ENCODE measurements at regions not wholly inside any gene's neighbourhood (a gene's known extent, or its start where the extent isn't known, plus 50 kb on each side); places are given as distances from the start of the nearest gene placed in this dataset.
"Not testable (repeated sequence)": the region's sequence is repeated elsewhere in the genome, so short reads cannot be mapped to it uniquely, and the experiment has no call there.

GRCh38 chr5:68066277-68066955 is 149.1 kb upstream of the PIK3R1 start:
- DNase-seq: no peak

DNA sequence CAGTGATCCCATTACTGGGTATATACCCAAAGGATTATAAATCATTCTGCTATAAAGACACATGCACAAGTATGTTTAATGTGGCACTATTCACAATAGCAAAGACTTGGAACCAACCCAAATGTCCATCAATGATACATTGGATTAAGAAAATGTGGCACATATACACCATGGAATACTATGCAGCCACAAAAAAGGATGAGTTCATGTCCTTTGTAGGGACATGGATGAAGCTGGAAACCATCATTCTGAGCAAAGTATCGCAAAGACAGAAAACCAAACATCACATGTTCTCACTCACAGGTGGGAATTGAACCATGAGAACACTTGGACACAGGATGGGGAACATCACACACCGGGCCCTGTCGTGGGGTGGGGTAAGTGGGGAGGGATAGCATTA is 150.2 kb upstream of the PIK3R1 start:
- not testable (repeated sequence) for DNase-seq

DNA sequence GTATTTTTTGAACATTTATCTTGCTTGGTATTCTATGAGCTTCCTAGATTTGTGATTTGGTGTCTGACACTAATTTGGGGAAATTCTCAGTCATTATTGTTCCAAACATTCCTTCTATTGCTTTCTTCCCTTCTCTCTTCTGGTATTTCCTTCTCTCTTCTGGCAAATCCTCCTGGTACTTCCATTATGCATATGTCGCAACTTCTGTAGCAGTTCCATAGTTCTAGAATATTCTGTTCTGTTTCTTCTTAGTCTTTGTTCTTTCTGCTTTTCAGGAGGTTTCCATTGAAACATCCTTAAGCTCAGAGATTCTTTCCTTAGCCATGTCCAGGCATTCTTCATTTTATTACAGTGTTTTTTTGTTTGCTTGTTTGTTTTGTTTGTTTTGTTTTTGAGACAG is 155.2 kb upstream of the PIK3R1 start:
- DNase-seq: no peak

DNA sequence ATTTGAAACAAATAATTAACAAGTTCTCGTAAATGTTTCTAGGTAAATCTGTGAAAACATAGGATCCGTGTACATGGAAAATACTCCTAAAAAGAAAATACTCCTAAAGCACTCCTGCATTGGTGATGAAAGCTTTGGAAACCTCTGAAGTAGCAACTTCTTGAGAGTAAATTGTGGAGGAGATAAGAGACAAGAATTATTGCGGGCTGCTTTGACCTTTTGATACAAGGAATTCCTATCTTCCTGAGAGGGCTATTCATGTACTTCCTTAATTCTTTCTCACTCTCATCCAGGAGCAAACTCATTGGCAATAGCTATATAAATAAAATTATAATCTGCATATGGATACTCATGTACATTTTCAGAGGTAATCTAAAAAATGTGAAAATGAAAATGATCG is 158.4 kb upstream of the PIK3R1 start:
- DNase-seq: no peak

DNA sequence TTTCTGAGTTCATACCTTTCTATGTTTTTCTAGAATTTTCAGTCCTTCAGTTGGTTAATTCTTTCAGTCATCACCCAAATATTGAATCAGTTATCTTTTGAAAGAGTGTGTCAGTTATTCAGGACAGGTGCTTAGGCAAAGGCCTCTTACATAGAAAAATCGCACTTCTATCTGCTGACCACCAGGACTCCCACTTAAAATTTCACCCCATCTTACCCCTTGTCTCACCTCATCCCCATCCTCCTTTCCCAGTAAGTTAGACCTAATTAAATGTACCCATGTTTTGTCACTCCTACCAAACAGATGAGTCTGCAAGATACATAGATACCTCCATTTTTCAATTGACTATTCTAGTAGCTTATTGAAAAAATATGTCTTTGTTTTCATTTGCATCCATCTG is 159.9 kb upstream of the PIK3R1 start:
- no peak for DNase-seq

DNA sequence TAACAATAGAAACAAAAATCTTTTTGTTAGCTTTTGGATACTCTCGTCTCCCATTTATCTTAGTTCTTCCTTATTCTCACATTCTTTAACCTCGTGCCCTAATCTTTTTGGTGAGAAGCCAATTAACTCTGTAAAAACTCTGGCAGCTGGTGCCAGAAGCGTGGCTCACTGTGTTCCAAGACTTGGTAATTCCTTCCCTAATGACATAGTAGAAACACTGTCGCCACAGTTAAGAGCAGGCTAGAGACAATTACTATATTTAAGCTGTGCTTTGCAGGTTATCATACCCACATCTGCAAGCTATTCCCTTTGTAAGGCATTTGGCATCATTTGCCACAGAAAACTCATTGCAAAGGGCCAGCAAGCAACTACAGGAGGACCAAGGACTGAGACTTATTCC is 160.9 kb upstream of the PIK3R1 start:
- DNase-seq: no peak

- DNase-seq: no peak
These were observed 162.4 kb upstream of the PIK3R1 start for GRCh38 chr5:68053202-68053601.

DNA sequence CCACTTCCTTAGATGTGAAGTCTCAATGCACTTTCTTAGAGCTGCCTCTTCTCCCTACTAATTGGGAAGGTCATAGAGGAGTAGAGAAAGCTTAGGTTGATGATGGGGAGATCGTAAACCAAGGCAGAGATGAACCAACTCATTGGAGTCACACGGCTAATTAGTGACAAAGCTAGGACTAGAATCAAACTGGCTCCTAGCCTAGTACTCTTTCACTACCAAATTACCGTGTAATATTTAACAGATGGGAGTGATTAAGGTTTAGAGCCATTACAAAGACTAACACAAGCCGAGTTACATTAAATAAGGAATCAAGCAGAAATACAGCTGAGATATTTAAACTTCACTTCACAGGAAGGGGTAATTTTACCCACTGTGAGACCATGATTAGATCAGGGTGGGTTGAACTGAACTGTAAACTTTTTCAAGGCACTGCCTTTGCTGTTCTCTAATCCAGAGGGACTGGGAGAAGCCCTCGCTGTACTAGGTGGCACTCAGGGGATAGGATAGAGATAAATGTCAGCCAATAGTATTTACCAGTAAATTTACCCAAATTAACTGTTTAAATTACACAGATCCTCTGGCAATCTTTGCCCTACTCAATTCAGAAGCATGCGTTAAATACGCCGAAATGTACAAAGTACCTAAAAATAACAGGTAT is 166.4 kb upstream of the PIK3R1 start:
- DNase-seq: no peak

GRCh38 chr5:68048516-68048915 is 167.0 kb upstream of the PIK3R1 start:
- DNase-seq: no peak

- not testable (repeated sequence) for DNase-seq
These were observed 167.5 kb upstream of the PIK3R1 start for GRCh38 chr5:68048054-68048453.

DNA sequence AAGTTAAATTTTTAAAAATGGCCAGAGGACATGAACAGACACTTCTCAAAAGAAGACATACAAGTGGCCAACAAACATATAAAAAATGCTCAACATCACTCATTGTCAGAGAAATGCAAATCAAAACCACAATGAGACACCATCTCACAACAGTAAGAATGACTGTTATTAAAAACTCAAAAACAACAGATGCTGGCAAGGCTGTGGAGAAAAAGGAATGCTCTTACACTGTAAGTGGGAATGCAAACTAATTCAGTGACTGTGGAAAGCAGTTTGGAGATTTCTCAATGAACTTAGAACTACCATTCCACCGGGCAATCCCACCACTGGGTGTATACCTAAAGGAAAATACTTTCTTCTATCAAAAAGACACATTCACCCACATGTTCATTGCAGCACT is 168.5 kb upstream of the PIK3R1 start:
- DNase-seq: no peak

DNA sequence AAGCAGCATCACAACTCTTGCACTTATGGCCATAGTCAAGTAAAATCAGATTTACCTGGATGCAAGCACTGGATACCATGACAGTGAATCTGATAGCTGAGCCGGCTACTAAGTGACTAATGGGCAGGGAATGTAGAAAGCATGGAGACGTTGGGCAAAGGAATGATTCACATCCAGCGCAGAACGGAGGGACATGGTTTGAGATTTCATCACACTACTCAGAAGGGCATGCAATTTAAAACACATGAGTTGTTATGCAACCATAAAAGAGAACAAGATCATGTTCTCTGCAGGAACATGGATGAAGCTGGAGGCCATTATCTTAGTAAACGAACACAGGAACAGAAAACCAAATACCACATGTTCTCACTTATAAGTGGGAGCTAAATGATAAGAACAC is 169.1 kb upstream of the PIK3R1 start:
- DNase-seq: peak; percentile 91

GRCh38 chr5:68041293-68041692 is 174.3 kb upstream of the PIK3R1 start:
- peak; percentile 27 for DNase-seq

DNA sequence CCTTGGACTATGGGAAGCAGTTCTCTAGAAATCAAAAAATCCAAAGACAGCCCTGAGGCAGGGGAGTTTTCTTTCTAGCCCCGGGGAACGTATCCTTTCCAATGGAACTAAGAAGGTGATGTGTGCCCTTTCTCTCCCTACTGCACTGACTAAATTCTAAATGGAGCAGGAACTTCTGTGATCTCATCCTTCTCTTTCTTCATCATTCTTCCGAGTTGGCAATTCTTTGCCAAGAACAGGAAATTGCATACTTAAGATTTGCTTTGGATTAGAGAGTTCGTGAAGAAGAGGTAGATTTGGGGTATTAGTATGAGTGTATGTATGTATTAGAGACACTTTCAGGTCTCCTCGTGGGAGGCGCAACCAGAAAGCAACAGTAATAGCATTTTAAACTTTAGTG is 178.0 kb upstream of the PIK3R1 start:
- peak; percentile 67 for DNase-seq

DNA sequence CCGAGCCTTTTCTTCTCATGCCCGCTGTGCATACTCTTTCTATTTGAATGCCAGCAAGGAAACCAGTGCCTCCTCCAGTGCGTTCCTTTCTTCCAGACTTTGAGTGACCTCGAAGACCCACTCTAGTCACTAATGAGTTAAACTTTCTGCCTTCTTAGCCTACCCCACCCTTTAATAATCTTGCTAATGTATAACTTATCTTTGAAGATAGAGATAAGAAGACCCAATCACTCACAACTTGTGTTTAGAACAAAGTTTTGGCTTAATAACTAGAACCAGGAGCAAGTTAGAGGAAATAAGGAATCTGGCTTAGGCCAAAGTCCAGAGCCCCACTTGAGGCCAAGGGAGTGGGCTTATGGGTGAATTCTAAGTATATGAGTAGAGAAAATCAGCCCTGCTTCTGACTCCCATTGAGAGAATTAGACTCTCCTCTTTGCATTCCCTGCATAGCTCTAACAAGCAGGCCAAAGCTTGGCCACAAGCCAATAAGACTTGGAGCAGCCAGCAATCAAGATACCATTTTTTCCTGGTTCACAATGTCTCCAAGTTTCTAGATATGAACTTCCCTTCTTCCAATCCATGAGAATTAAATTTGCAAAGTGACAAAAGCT is 181.5 kb upstream of the PIK3R1 start:
- no peak for DNase-seq

GRCh38 chr5:68033029-68033428 is 182.5 kb upstream of the PIK3R1 start:
- no peak for DNase-seq

GRCh38 chr5:68032216-68032762 is 183.3 kb upstream of the PIK3R1 start:
- no peak for DNase-seq

DNA sequence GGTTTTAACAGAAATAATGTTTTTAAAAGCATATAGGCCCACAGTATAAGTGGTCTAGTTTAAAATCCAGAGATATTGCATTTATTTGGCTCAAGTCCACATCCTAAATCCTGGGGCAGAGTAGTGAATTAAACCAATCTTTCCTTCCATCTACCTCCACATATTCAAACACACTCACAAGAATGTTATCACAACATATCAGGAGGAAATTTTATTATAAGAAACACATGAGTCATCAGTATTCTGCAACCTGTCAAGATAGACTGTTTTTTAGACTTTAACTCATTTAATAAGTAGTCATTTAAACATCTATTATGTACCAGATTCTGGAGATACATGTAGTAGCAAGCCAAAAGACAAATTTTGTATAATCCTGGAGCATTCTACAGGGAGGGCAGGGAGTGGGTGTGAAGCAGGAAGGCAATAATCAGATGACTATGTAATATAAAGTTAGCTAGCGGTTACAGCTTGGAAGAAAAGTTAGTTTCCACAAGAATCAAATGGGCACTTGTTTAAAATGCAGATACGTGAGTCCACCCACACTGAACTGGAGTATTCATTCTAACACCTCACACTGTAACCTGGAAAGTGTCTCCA is 187.3 kb upstream of the PIK3R1 start:
- DNase-seq: no peak

DNA sequence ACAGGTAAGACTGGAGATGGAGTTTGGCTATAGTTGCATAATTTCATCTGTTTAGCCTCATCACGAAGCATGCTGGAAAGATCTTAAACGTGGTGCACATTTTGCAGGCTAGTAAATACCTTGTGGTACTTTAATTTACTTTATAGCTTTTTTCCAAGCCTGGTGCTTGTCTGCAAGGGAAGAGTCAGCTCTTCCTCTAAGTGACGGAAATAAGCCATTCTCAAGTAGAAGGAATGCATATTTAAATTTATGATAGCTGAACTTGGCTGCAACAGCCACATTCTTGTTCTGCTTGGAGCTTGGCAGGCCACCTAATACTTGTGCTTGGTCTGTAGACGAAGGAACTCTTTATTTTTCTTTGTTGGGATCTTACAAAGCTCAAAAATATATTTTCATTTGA is 188.0 kb upstream of the PIK3R1 start:
- no peak for DNase-seq

DNA sequence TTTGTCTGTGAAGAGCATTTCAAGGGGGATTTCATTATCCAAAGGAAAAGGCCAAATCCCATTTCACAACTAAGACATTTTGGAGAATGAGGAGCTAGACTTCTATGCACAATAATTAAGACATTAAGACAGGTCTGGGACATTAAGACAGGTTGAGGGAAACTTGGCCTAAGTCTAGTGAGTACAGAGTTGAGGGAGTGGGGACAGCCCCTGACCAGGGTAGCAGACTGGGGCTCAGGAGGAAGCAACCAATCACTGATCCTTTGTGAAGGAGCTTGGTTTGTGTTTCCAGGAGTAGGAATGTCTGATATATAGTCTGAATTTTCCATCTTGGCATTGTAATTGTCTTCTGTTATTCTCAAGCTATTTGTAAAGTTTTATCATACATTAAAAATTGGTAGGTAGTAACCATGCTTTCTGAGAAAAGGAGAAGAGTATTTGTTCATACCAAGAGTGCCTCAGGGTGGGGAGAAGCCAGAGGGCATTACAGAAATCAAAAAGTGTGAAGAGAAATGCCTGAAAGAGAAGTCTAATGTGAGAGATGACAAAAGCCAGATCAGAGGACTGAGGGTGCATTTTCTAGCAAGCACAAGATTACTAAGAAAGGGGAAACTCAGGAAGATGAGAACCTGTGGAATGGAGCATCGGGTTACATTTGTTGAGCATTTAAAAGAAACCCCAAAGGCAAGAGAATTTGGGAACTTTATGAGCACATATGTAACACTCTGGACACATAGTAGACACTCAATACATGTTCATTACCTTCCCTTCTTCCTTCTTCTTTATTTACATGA is 189.3 kb upstream of the PIK3R1 start:
- no peak for DNase-seq

- no peak for DNase-seq
These were observed 191.1 kb upstream of the PIK3R1 start for GRCh38 chr5:68024426-68024825.

GRCh38 chr5:68021916-68022315 is 193.6 kb upstream of the PIK3R1 start:
- DNase-seq: no peak

DNA sequence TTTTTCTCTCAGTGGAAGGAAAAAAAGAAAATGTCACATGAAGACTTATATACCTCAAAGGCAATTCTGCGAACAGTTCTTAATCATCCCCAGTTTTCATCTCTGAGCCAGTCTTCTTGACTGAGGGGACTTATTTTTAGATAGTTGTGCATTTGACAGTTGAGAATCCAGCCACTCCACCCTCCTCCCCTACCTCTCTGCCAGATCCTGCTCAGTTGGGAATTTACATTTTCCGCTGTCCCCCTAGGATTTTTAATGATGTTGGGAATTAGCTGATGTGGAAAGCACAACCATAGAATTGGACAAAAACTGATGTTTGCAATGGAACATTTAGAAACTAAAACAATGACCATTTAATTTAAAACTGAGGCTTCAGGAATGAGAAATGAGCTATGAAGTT is 194.3 kb upstream of the PIK3R1 start:
- DNase-seq: no peak

All from suppressor macrophage treated with lipopolysaccharide for 4 hours (primary cell).